ENCODE measurements at regions not wholly inside any gene's neighbourhood (a gene's known extent, or its start where the extent isn't known, plus 50 kb on each side); places are given as distances from the start of the nearest gene placed in this dataset.

- Histone ChIP-seq H3K4me3 (no peak overlapping the region), H3K27ac (peak overlapping the region in 1 of 2 donors; percentile 33)
- TF ChIP-seq CTCF (IDR thresholded peaks at IDR 0.05) = no peak
- no peak for DNase-seq (ENCODE audit: low spot score)
Measured at GRCh38 chr4:176981551-176981950, 188.8 kb upstream of the VEGFC start.

- H3K27ac ChIP-seq = no peak overlapping the region
- no peak for DNase-seq (ENCODE audit: low spot score)
- H3K4me3 ChIP-seq = no peak overlapping the region
- TF ChIP-seq CTCF (IDR thresholded peaks at IDR 0.05) = no peak
Measured at GRCh38 chr4:176988226-176988625, 195.5 kb upstream of the VEGFC start.

GRCh38 chr4:176989186-176989585 lies 196.5 kb upstream of the VEGFC start:
- H3K27ac ChIP-seq = no peak overlapping the region
- H3K4me3 ChIP-seq = no peak overlapping the region
- no peak for TF ChIP-seq CTCF (IDR thresholded peaks at IDR 0.05)
- DNase-seq (ENCODE audit: low spot score) = no peak

- Histone ChIP-seq H3K27ac (no peak overlapping the region), H3K4me3 (no peak overlapping the region)
- DNase-seq (ENCODE audit: low spot score) = no peak
- TF ChIP-seq CTCF (IDR thresholded peaks at IDR 0.05) = no peak
Measured at GRCh38 chr4:176999935-177000543, 207.3 kb upstream of the VEGFC start.

GRCh38 chr4:177001271-177002175 lies 208.8 kb upstream of the VEGFC start:
- Histone ChIP-seq H3K27ac (no peak overlapping the region), H3K4me3 (no peak overlapping the region)
- DNase-seq (ENCODE audit: low spot score) = no peak
- TF ChIP-seq CTCF (IDR thresholded peaks at IDR 0.05) = no peak

GRCh38 chr4:177005674-177006230 lies 213.0 kb upstream of the VEGFC start:
- no peak overlapping the region for H3K4me3 ChIP-seq
- no peak for DNase-seq (ENCODE audit: low spot score)
- no peak overlapping the region for H3K27ac ChIP-seq
- no peak for TF ChIP-seq CTCF (IDR thresholded peaks at IDR 0.05)
